GM18873 (cell line): ENCODE measurements at regions not wholly inside any gene's neighbourhood (a gene's known extent, or its start where the extent isn't known, plus 50 kb on each side); places are given as distances from the start of the nearest gene placed in this dataset.
"Not testable (repeated sequence)": the region's sequence is repeated elsewhere in the genome, so short reads cannot be mapped to it uniquely, and the experiment has no call there.

Source experiments
- ATAC-seq: cut with Tn5 transposase; IDR thresholded peaks from one replicate; pipeline ENCODE4 v1.9.1; 2021; ENCODE audit warnings: mild to moderate bottlenecking, moderate library complexity, moderate number of reproducible peaks; ENCODE audit not compliant: unreplicated experiment, low FRiP score

GRCh38 chr3:194050782-194051320, 85.1 kb upstream of the HES1 start:
- no peak for ATAC-seq

GRCh38 chr3:194051366-194052149, 84.4 kb upstream of the HES1 start:
- ATAC-seq, result no peak

- no peak for ATAC-seq
Measured at GRCh38 chr3:194053136-194053535, 82.8 kb upstream of the HES1 start.

DNA sequence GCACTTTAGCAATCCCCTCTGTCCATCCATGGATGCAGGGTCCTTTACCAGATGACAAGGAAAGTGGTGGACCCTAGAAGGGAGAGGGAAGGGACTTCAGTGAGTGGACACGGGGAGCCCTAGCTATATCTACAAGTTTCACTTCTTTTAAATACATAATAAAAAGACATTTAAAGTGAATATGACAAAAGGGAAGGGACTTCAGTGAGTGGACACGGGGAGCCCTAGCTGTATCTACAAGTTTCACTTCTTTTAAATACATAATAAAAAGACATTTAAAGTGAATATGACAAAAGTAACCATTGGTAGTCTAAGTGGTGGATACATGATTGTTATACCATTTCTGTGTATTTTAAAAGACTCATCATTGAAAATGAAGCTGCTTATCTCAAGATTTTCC, 81.9 kb upstream of the HES1 start:
- ATAC-seq, result no peak

GRCh38 chr3:194054540-194054939, 81.4 kb upstream of the HES1 start:
- ATAC-seq, result no peak

GRCh38 chr3:194054961-194055360, 81.0 kb upstream of the HES1 start:
- ATAC-seq, result no peak

- not testable (repeated sequence) for ATAC-seq
Measured at GRCh38 chr3:194056323-194056722, 79.6 kb upstream of the HES1 start.

- ATAC-seq, result no peak
Measured at GRCh38 chr3:194056731-194057415, 79.1 kb upstream of the HES1 start.

- ATAC-seq, result no peak
Measured at GRCh38 chr3:194057570-194058188, 78.3 kb upstream of the HES1 start.

DNA sequence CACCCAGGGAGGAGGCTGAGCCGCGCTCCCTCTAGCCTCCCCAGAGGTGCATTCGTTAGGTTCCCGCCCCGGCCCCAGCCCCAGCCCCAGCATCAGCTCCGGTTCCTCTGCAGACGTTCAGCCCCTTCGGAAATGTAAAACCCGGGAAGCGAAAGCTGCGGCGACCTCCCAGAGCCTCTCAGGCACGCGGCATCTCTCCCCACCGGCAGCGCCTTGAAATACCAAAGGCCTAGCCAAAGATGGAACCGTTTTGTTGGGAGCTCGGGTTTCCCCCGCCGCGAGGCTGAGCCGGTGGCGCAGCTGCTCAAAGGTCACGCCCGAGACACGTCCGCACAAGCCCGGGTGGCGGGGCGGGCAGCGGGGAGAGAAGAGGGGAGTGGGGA, 77.8 kb upstream of the HES1 start:
- ATAC-seq, result no peak

DNA sequence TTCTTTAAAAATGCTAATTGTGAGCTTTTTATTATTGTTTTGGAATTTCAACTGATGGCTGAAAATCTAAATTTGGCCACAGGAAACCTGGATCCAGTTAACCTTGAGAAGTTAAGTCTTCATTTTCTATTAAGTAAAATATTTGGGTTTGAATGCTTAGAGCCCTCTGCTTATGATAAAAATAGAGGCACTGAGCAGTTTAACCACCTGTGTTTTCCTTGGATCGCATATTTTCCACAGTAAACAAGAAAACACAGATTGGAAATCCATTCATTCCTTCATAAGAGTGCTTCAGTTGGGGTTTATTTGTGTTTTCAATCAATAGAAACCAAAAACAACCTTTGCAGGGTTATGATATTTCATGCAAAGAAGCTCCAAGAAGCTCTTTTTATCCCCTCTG, 77.2 kb upstream of the HES1 start:
- ATAC-seq, result no peak

DNA sequence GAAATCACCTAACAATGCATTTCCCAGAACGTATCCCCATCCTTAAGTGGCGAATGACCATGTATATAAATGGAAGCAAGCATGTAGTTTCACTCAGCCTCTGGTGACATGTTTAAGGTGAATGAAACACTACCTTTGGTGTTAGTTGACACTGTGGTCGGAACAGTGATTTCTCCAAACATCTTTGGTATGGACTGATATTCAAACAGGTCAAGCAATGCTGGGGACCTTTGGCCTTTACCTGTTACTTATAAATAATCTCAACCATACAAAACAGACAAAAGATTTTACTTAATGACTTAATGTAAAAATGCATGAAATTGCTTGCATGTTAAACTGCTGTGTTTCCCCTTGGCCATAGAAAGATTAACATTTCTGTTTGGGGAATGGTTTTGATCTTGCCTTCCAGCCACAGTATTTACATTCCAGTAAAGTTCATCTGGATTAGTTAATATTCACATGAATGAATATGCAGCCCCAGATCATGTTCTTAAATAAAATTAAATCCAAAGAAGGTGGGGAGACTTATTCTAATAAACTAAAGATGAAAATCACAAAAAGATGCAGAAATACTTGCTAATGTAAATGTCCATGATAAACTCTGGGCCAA, 74.4 kb upstream of the HES1 start:
- ATAC-seq, result no peak

- no peak for ATAC-seq
Measured at GRCh38 chr3:194062830-194063229, 73.1 kb upstream of the HES1 start.

DNA sequence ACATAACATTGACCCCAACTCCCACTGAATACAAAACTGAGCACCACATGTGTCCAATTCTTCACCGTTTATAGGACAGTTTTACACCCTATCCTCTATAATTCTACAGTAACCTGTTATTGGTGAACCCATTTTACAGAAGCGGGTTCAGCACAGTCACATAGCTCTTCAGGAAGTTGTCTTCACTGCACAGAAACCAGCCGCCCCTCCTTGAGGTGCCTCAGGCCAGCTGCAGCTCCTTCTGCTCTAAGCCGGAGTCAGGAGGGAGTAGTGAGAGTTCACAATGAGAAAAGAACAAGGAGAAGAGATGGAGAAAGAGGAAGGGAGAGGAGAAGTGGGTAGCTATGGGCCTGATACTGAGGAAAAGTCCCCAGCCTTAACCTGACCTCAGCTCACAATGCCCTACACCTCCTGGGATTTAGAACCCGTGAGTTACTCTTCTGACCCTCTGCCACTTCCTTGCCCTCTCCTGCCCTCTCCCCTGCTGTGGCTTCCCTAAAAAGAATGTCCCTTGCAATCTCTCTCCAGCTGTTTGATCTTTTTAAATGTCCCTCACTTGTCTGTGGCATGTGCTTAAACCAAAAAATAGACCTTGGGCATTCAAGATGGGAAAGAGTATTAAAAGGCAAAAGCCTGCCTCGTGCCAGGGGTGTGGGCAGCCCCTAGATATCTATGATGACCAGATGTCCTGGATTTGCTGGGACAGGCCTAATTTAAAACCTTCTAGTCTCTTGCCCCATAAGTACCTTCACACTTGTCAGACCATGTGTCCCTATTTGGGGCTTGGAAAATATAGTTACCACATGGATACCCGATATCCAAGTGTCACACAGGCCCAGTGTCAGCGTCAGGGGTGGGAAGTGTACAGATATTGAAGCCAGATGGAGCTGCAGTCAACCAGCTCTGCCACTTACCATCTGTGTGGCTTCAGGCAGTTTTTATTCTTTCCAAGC, 71.3 kb upstream of the HES1 start:
- ATAC-seq, result no peak

DNA sequence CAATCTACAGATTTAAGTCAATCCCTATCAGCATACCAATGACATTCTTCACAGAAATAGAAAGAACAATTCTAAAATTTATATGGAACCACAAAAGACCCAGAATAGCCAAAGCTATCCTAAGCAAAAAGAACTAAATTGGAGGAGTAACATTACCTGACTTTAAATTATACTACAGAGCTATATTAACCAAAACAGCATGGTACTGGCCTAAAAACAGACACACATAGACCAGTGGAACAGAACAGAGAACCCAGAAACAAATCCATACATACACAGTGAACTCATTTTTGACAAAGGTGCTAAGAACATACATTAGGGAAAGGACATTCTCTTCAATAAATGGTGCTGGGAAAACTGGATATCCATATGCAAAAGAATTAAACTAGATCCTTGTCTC, 68.6 kb upstream of the HES1 start:
- not testable (repeated sequence) for ATAC-seq

- no peak for ATAC-seq
Measured at GRCh38 chr3:194067949-194068362, 68.0 kb upstream of the HES1 start.

GRCh38 chr3:194069421-194070219, 66.3 kb upstream of the HES1 start:
- no peak for ATAC-seq

DNA sequence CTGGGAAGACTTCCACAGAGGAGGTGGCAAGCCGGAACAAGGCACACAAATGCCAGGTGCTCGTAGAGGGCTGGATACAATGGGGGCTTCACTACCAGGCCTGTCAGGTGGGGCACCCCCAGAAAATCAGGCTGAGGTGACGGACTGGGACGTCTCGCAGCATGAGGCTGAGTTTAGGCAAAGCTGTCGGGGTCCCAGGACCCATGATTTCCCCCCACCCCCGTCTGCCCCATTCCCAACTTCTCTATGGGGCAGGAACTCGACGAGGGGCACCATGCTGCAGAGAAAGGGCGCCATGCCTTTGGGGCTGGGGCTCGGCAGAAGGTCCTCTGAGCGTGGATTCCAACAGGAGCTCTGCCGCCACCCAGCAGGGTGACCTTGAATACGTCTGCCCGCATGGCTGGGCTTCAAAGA, 65.7 kb upstream of the HES1 start:
- ATAC-seq, result no peak
